GM23248 (cell line): ENCODE measurements at regions not wholly inside any gene's neighbourhood (a gene's known extent, or its start where the extent isn't known, plus 50 kb on each side); places are given as distances from the start of the nearest gene placed in this dataset.

Source experiments
- EZH2 ChIP-seq: fragments of 200-600 bp; sonication (generic); IDR thresholded peaks from 2 replicates; pipeline ENCODE4 v1.6.1; 2018; ENCODE audit warnings: antibody characterized with exemption, mild to moderate bottlenecking; ENCODE audit not compliant: insufficient read depth, poor library complexity, severe bottlenecking
- EZH2phosphoT487 ChIP-seq: fragments of 200-600 bp; sonication (generic); IDR thresholded peaks from 2 replicates; pipeline ENCODE4 v1.6.1; 2018; ENCODE audit warnings: antibody characterized with exemption, moderate library complexity, mild to moderate bottlenecking, low read depth; ENCODE audit not compliant: insufficient read depth

- TF ChIP-seq EZH2 (no peak), EZH2phosphoT487 (no peak)
These were observed 1153.3 kb upstream of the TMEFF2 start for GRCh38 chr2:193348055-193348454.
